IPS-15b (cell line): ENCODE measurements at regions not wholly inside any gene's neighbourhood (a gene's known extent, or its start where the extent isn't known, plus 50 kb on each side); places are given as distances from the start of the nearest gene placed in this dataset.

Experiments used
- H3K27me3 ChIP-seq: one replicate; pipeline ENCODE4 v1.6.1; 2013; ENCODE audit warnings: low read length; ENCODE audit not compliant: control insufficient read depth, insufficient read depth
- H3K36me3 ChIP-seq: one replicate; pipeline ENCODE4 v1.6.1; 2013; ENCODE audit warnings: low read length; ENCODE audit not compliant: control insufficient read depth, insufficient read depth
- H3K4me1 ChIP-seq: one replicate; pipeline ENCODE4 v1.6.1; 2013; ENCODE audit warnings: mild to moderate bottlenecking, low read length; ENCODE audit not compliant: control insufficient read depth, insufficient read depth
- H3K4me3 ChIP-seq: one replicate; pipeline ENCODE4 v1.5.1; 2013; ENCODE audit warnings: low read depth, low read length
- H3K9ac ChIP-seq: one replicate; pipeline ENCODE4 v1.6.1; 2013; ENCODE audit warnings: low read depth, mild to moderate bottlenecking, low read length
- H3K9me3 ChIP-seq: one replicate; pipeline ENCODE4 v1.6.1; 2013; ENCODE audit warnings: mild to moderate bottlenecking, low read length; ENCODE audit not compliant: control insufficient read depth, insufficient read depth

GRCh38 chr16:80045861-80046260 lies 445.3 kb upstream of the MAF start:
- no peaks in the 10 kb centered on the region for H3K27me3 ChIP-seq
- no peaks in the 10 kb centered on the region for H3K4me1 ChIP-seq
- H3K36me3 ChIP-seq, result no peaks in the 10 kb centered on the region
- no peak overlapping the region for H3K9ac ChIP-seq
- no peak overlapping the region for H3K4me3 ChIP-seq
- no peaks in the 10 kb centered on the region for H3K9me3 ChIP-seq

GRCh38 chr16:80041410-80041809 lies 440.9 kb upstream of the MAF start:
- Histone ChIP-seq H3K27me3 (no peaks in the 10 kb centered on the region), H3K4me1 (no peaks in the 10 kb centered on the region), H3K9me3 (no peaks in the 10 kb centered on the region), H3K4me3 (no peak overlapping the region), H3K9ac (no peak overlapping the region), H3K36me3 (no peaks in the 10 kb centered on the region)

DNA sequence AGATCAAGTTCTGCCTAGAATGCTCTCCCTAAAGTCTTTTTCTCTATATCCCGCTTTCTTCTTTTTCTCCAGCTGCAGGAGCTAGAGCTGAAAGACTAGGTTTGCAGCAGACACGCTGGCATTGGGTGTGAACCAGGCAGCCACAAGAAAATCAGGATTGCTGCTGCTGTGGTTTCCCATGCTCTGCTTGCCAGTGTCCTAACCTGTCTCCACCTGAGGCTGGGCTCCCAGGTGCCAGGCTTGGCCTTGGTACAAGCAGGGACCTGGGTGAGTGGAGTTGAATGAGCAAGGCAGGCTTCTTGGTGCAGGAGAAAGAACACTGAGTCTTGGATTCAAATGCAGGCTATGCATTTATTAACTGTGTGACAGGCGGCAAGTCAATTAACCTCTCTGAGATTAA lies 440.3 kb upstream of the MAF start:
- Histone ChIP-seq H3K27me3 (no peaks in the 10 kb centered on the region), H3K4me1 (no peaks in the 10 kb centered on the region), H3K36me3 (no peaks in the 10 kb centered on the region), H3K4me3 (no peak overlapping the region), H3K9me3 (no peaks in the 10 kb centered on the region), H3K9ac (no peak overlapping the region)

GRCh38 chr16:80040413-80040812 lies 439.9 kb upstream of the MAF start:
- Histone ChIP-seq H3K27me3 (no peaks in the 10 kb centered on the region), H3K4me3 (no peak overlapping the region), H3K4me1 (no peaks in the 10 kb centered on the region), H3K36me3 (no peaks in the 10 kb centered on the region), H3K9ac (no peak overlapping the region), H3K9me3 (no peaks in the 10 kb centered on the region)

- Histone ChIP-seq H3K9ac (no peak overlapping the region), H3K9me3 (no peaks in the 10 kb centered on the region), H3K4me3 (no peak overlapping the region)
These were observed 439.2 kb upstream of the MAF start for GRCh38 chr16:80039777-80040176.

DNA sequence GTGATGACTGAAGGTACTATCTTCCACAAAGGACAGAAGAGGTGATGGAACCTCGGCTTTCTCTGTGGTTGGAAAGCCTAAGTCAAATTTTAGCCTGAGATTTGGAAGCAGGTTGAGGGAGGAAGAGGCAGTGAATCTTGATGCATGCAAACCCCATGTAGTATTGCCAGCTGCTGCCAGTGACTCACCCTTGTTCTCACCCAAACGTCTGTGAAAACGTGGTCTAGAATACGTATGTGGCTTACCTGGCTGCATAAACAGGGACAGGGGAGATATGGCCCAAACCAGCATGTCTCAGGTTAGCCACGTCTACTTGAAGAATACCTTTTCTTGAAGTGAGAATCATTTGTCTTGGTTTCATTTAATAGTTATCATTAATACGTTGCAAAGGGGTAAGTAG lies 438.0 kb upstream of the MAF start:
- Histone ChIP-seq H3K9me3 (no peaks in the 10 kb centered on the region), H3K36me3 (no peaks in the 10 kb centered on the region), H3K27me3 (no peaks in the 10 kb centered on the region)

More at GRCh38 chr16:80039777-80040176, 439.2 kb upstream of the MAF start:
- H3K36me3 ChIP-seq, result no peaks in the 10 kb centered on the region
- no peaks in the 10 kb centered on the region for H3K4me1 ChIP-seq
- H3K27me3 ChIP-seq, result no peaks in the 10 kb centered on the region

GRCh38 chr16:80034948-80035663 lies 434.6 kb upstream of the MAF start:
- H3K27me3 ChIP-seq, result no peaks in the 10 kb centered on the region
- no peaks in the 10 kb centered on the region for H3K4me1 ChIP-seq
- no peak overlapping the region for H3K9ac ChIP-seq
- no peaks in the 10 kb centered on the region for H3K36me3 ChIP-seq
- H3K9me3 ChIP-seq, result no peaks in the 10 kb centered on the region
- H3K4me3 ChIP-seq, result no peak overlapping the region

More for the DNA sequence above, 438.0 kb upstream of the MAF start:
- Histone ChIP-seq H3K4me3 (no peak overlapping the region), H3K4me1 (no peaks in the 10 kb centered on the region), H3K9ac (no peak overlapping the region)

- no peak overlapping the region for H3K9ac ChIP-seq
- no peaks in the 10 kb centered on the region for H3K36me3 ChIP-seq
- no peaks in the 10 kb centered on the region for H3K4me1 ChIP-seq
- no peaks in the 10 kb centered on the region for H3K9me3 ChIP-seq
- H3K27me3 ChIP-seq, result no peaks in the 10 kb centered on the region
- no peak overlapping the region for H3K4me3 ChIP-seq
These were observed 433.9 kb upstream of the MAF start for GRCh38 chr16:80034469-80034826.

GRCh38 chr16:80033783-80034468 lies 433.4 kb upstream of the MAF start:
- Histone ChIP-seq H3K9ac (no peak overlapping the region), H3K4me1 (no peaks in the 10 kb centered on the region), H3K27me3 (no peaks in the 10 kb centered on the region), H3K9me3 (no peaks in the 10 kb centered on the region), H3K4me3 (no peak overlapping the region), H3K36me3 (no peaks in the 10 kb centered on the region)

GRCh38 chr16:80029761-80030481 lies 429.4 kb upstream of the MAF start:
- H3K9me3 ChIP-seq, result no peaks in the 10 kb centered on the region

GRCh38 chr16:80029381-80029630 lies 428.8 kb upstream of the MAF start:
- H3K27me3 ChIP-seq, result no peaks in the 10 kb centered on the region
- H3K36me3 ChIP-seq, result no peaks in the 10 kb centered on the region
- H3K4me1 ChIP-seq, result no peaks in the 10 kb centered on the region

More at GRCh38 chr16:80029761-80030481, 429.4 kb upstream of the MAF start:
- Histone ChIP-seq H3K27me3 (no peaks in the 10 kb centered on the region), H3K9ac (no peak overlapping the region), H3K36me3 (no peaks in the 10 kb centered on the region), H3K4me3 (no peak overlapping the region), H3K4me1 (no peaks in the 10 kb centered on the region)

More at GRCh38 chr16:80029381-80029630, 428.8 kb upstream of the MAF start:
- Histone ChIP-seq H3K9me3 (no peaks in the 10 kb centered on the region), H3K4me3 (no peak overlapping the region), H3K9ac (no peak overlapping the region)
